OCI-LY7 (cell line): ENCODE measurements at regions not wholly inside any gene's neighbourhood (a gene's known extent, or its start where the extent isn't known, plus 50 kb on each side); places are given as distances from the start of the nearest gene placed in this dataset.
"Not testable (repeated sequence)": the region's sequence is repeated elsewhere in the genome, so short reads cannot be mapped to it uniquely, and the experiment has no call there.

ENCODE experiments used
- BruUV-seq: library from RNA; stranded (reverse); fragments of 400-500 nt; replicated peaks from 2 replicates; lab custom pipeline; 2021; lab: Mats Ljungman, UMichigan
- CTCF ChIA-PET: fragments of 300-600 bp; sonication (Branson Sonifier 250); formaldehyde crosslinking; loops from one replicate; lab custom pipeline; 2022; ENCODE audit warnings: antibody characterized with exemption; ENCODE audit not compliant: unreplicated experiment; lab: Charles Lee
- POLR2A ChIA-PET: fragments of 300-600 bp; sonication (Branson Sonifier 250); formaldehyde crosslinking; loops from one replicate; lab custom pipeline; 2022; ENCODE audit warnings: antibody characterized with exemption; lab: Charles Lee
- DNase-seq: peaks from one replicate; pipeline ENCODE4 v3.0.0-alpha.2; 2015; ENCODE audit warnings: low spot score
- H2AFZ ChIP-seq: fragments of 200-600 bp; sonication (generic), shearing (Covaris generic); 2 replicates; pipeline ENCODE4 v1.6.1; 2014; ENCODE audit warnings: mild to moderate bottlenecking, antibody characterized with exemption, low read length, moderate library complexity
- H3K27ac ChIP-seq: fragments of 200-600 bp; sonication (generic); 2 replicates; pipeline ENCODE4 v1.5.1; 2014; ENCODE audit warnings: mixed run types, low read depth, mild to moderate bottlenecking, moderate library complexity, low read length, inconsistent platforms; ENCODE audit not compliant: poor library complexity, severe bottlenecking
- H3K36me3 ChIP-seq: fragments of 200-600 bp; sonication (generic); 2 replicates; pipeline ENCODE4 v1.6.1; 2014; ENCODE audit warnings: mild to moderate bottlenecking, antibody characterized with exemption, low read length, moderate library complexity, mixed read lengths; ENCODE audit not compliant: insufficient read depth
- H3K4me1 ChIP-seq: fragments of 200-600 bp; sonication (generic); 2 replicates; pipeline ENCODE4 v1.5.1; 2014; ENCODE audit warnings: mild to moderate bottlenecking, low read length; ENCODE audit not compliant: insufficient read depth, poor library complexity, severe bottlenecking
- H3K4me2 ChIP-seq: fragments of 200-600 bp; sonication (generic); 2 replicates; pipeline ENCODE4 v1.6.1; 2014; ENCODE audit warnings: mild to moderate bottlenecking, low read length
- H3K4me3 ChIP-seq: fragments of 200-600 bp; sonication (generic); 2 replicates; pipeline ENCODE4 v1.5.1; 2014; ENCODE audit warnings: mild to moderate bottlenecking, low read depth, low read length; ENCODE audit not compliant: poor library complexity, severe bottlenecking
- H3K79me2 ChIP-seq: fragments of 200-600 bp; sonication (generic); 2 replicates; pipeline ENCODE4 v1.6.1; 2016; ENCODE audit warnings: low read depth, mild to moderate bottlenecking, low read length, moderate library complexity, mixed read lengths; ENCODE audit not compliant: insufficient read depth
- H3K9me2 ChIP-seq: fragments of 200-600 bp; sonication (generic); 2 replicates; pipeline ENCODE4 v1.6.1; 2016; ENCODE audit warnings: mild to moderate bottlenecking, low read length, mixed read lengths; ENCODE audit not compliant: insufficient read depth
- H3K9me3 ChIP-seq: fragments of 200-600 bp; sonication (generic); 2 replicates; pipeline ENCODE4 v1.6.1; 2014; ENCODE audit warnings: mild to moderate bottlenecking, mixed run types, low read length, mixed read lengths
- H4K20me1 ChIP-seq: fragments of 200-600 bp; sonication (generic); 2 replicates; pipeline ENCODE4 v1.6.1; 2014; ENCODE audit warnings: mild to moderate bottlenecking, antibody characterized with exemption, low read length, moderate library complexity, mixed read lengths; ENCODE audit not compliant: insufficient read depth
- intact Hi-C: fragments of 100-400 bp; cut with micrococcal nuclease; formaldehyde crosslinking; loops from one replicate; pipeline ENCODE4 v1.10.0; 2022; ENCODE audit not compliant: unreplicated experiment

GRCh38 chr2:87457129-87457499, 290.8 kb upstream of the PLGLB2 start:
- H3K4me1 ChIP-seq, H2AFZ ChIP-seq, H3K9me2 ChIP-seq, H4K20me1 ChIP-seq, H3K27ac ChIP-seq, H3K36me3 ChIP-seq, intact Hi-C loops, POLR2A ChIA-PET, H3K4me2 ChIP-seq, H3K4me3 ChIP-seq, H3K79me2 ChIP-seq, BruUV-seq, CTCF ChIA-PET, H3K9me3 ChIP-seq, DNase-seq: not testable (repeated sequence)

- H3K4me2 ChIP-seq, POLR2A ChIA-PET, H3K9me2 ChIP-seq, intact Hi-C loops, H4K20me1 ChIP-seq, H2AFZ ChIP-seq, H3K36me3 ChIP-seq, H3K4me1 ChIP-seq, H3K27ac ChIP-seq, H3K9me3 ChIP-seq, DNase-seq, H3K4me3 ChIP-seq, H3K79me2 ChIP-seq, CTCF ChIA-PET, BruUV-seq: not testable (repeated sequence)
Observed at GRCh38 chr2:87458938-87459337, 288.9 kb upstream of the PLGLB2 start.

- intact Hi-C loops, H3K4me1 ChIP-seq, DNase-seq, H2AFZ ChIP-seq, POLR2A ChIA-PET, H3K4me3 ChIP-seq, H4K20me1 ChIP-seq, H3K36me3 ChIP-seq, CTCF ChIA-PET, H3K27ac ChIP-seq, H3K4me2 ChIP-seq, H3K79me2 ChIP-seq, BruUV-seq, H3K9me3 ChIP-seq, H3K9me2 ChIP-seq: not testable (repeated sequence)
Observed at GRCh38 chr2:87460104-87460503, 287.8 kb upstream of the PLGLB2 start.

DNA sequence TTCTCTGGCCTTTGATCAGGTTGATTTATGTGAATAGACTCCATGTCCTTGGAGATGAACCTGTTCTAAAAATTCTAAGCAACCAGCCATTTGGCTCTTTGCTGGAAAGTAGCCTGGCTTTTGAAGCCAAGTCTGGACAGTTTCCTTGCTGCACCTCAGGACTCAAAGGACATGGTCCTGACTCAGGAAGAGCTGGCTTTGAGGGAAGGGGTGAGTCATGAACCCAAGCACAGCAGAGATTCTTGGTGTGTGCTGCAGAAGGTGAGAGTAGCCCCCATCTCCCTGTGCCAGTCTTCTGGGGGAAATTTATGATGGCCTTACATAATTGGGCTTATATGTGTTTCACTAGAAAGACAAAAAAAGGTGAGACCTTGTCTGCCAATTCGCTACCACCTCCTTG, 287.2 kb upstream of the PLGLB2 start:
- H3K9me3 ChIP-seq, H3K27ac ChIP-seq, H3K36me3 ChIP-seq, H2AFZ ChIP-seq, CTCF ChIA-PET, intact Hi-C loops, H4K20me1 ChIP-seq, DNase-seq, H3K4me3 ChIP-seq, POLR2A ChIA-PET, H3K4me1 ChIP-seq, H3K79me2 ChIP-seq, BruUV-seq, H3K9me2 ChIP-seq, H3K4me2 ChIP-seq: not testable (repeated sequence)

GRCh38 chr2:87461671-87462070, 286.2 kb upstream of the PLGLB2 start:
- H3K9me3 ChIP-seq, BruUV-seq, CTCF ChIA-PET, H4K20me1 ChIP-seq, H3K27ac ChIP-seq, H3K4me3 ChIP-seq, DNase-seq, H3K36me3 ChIP-seq, intact Hi-C loops, H3K4me1 ChIP-seq, H3K9me2 ChIP-seq, H3K79me2 ChIP-seq, POLR2A ChIA-PET, H3K4me2 ChIP-seq, H2AFZ ChIP-seq: not testable (repeated sequence)

DNA sequence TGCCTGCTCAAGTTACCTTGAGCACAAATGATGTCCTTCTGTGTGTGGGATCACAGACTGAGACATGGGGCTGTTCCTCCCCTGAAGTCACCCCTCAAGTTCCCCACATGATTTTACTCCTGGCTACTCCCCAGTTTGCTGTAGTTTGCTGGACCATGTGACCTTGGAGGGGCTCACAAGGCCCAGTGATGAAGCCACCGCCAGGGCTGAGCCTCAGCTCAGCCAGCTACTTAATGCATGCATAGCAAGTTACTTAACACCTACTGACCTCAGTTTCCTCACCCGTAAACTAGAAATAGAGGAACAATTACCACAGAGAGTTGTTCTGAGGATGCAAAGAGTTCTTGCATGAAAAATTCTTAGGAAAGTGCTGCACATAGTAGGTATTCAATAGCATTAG, 283.7 kb upstream of the PLGLB2 start:
- BruUV-seq, H3K36me3 ChIP-seq, DNase-seq, CTCF ChIA-PET, H3K9me2 ChIP-seq, H3K27ac ChIP-seq, H3K4me3 ChIP-seq, H3K9me3 ChIP-seq, H3K79me2 ChIP-seq, H4K20me1 ChIP-seq, H2AFZ ChIP-seq, H3K4me1 ChIP-seq, POLR2A ChIA-PET, intact Hi-C loops, H3K4me2 ChIP-seq: not testable (repeated sequence)

GRCh38 chr2:87465730-87466129, 282.2 kb upstream of the PLGLB2 start:
- H3K4me2 ChIP-seq, intact Hi-C loops, H4K20me1 ChIP-seq, H3K9me3 ChIP-seq, POLR2A ChIA-PET, H3K9me2 ChIP-seq, DNase-seq, CTCF ChIA-PET, H3K36me3 ChIP-seq, H3K79me2 ChIP-seq, H3K4me3 ChIP-seq, H3K27ac ChIP-seq, BruUV-seq, H2AFZ ChIP-seq: not testable (repeated sequence)
- H3K4me1 ChIP-seq: peaks cover 19% of the 10 kb centered on the region
